ENCODE measurements at regions not wholly inside any gene's neighbourhood (a gene's known extent, or its start where the extent isn't known, plus 50 kb on each side); places are given as distances from the start of the nearest gene placed in this dataset.

GRCh38 chr5:38680094-38680825 is 123.8 kb upstream of the LIFR start:
- H4K8ac ChIP-seq (ENCODE audit: low read depth, low read length): no peak overlapping the region
- H3K4me2 ChIP-seq (ENCODE audit: insufficient read depth, low read length, poor library complexity, severe bottlenecking): no peak overlapping the region
- no CpG with 5 or more reads among the region's 5 CpGs for WGBS, 2 donors (ENCODE audit: extremely low coverage in 2 of 2, insufficient read length in 2 of 2, insufficient replicate concordance in 1 of 2)
- no peaks in the 10 kb centered on the region for H3K36me3 ChIP-seq (replicated peaks in 1 of 2; ENCODE audit: control insufficient read depth in 2 of 2, insufficient read depth in 2 of 2, low read length in 2 of 2)
- no peaks in the 10 kb centered on the region for H3K27me3 ChIP-seq (ENCODE audit: control insufficient read depth in 3 of 3, insufficient read depth in 3 of 3, low read depth in 1 of 3, low read length in 3 of 3)
- H2BK120ac ChIP-seq (ENCODE audit: low read depth, low read length): no peak overlapping the region
- DNase-seq (ENCODE audit: low spot score): no peak
- H3K27ac ChIP-seq (replicated peaks; ENCODE audit: low read length): no peak overlapping the region
- H3K79me1 ChIP-seq (ENCODE audit: low read depth, low read length): no peaks in the 10 kb centered on the region
- no peak overlapping the region for H4K91ac ChIP-seq (ENCODE audit: low read depth, low read length, poor library complexity)
- H3K23ac ChIP-seq (ENCODE audit: low read depth, low read length, poor library complexity): no peak overlapping the region
- no peak overlapping the region for H3K4ac ChIP-seq (ENCODE audit: low read length)
- H2AK5ac ChIP-seq (ENCODE audit: low read depth, low read length): no peak overlapping the region
- H3K9ac ChIP-seq (ENCODE audit: low read depth, low read length, poor library complexity): no peak overlapping the region
- no peak overlapping the region for H2BK15ac ChIP-seq (ENCODE audit: low read length)
- H3K9me3 ChIP-seq (replicated peaks in 1 of 2; ENCODE audit: control insufficient read depth in 2 of 2, insufficient read depth in 1 of 2, low read depth in 1 of 2, low read length in 2 of 2): no peaks in the 10 kb centered on the region
- peaks cover 0 to 4% of the 10 kb centered on the region in 2 donors for H3K4me1 ChIP-seq (ENCODE audit: control insufficient read depth in 2 of 2, insufficient read depth in 1 of 2, low read depth in 1 of 2, low read length in 2 of 2)
- no peak overlapping the region for H3K4me3 ChIP-seq (ENCODE audit: low read length in 2 of 2)
- H3K14ac ChIP-seq (ENCODE audit: low read length): no peak overlapping the region
- H2BK12ac ChIP-seq (ENCODE audit: low read length): no peak overlapping the region
- H2BK5ac ChIP-seq (ENCODE audit: low read length): no peak overlapping the region
- no peak overlapping the region for H2AFZ ChIP-seq (ENCODE audit: low read length)
- H3K18ac ChIP-seq (ENCODE audit: low read length): no peak overlapping the region

GRCh38 chr5:38681029-38681706 is 124.7 kb upstream of the LIFR start:
- Histone ChIP-seq H3K4me1 (ENCODE audit: control insufficient read depth in 2 of 2, insufficient read depth in 1 of 2, low read depth in 1 of 2, low read length in 2 of 2) (peaks cover 0 to 4% of the 10 kb centered on the region in 2 donors), H3K14ac (ENCODE audit: low read length) (no peak overlapping the region), H2BK120ac (ENCODE audit: low read depth, low read length) (no peak overlapping the region), H3K4me3 (ENCODE audit: low read length in 2 of 2) (no peak overlapping the region), H3K9ac (ENCODE audit: low read depth, low read length, poor library complexity) (no peak overlapping the region), H3K27me3 (ENCODE audit: control insufficient read depth in 3 of 3, insufficient read depth in 3 of 3, low read depth in 1 of 3, low read length in 3 of 3) (no peaks in the 10 kb centered on the region), H3K4me2 (ENCODE audit: insufficient read depth, low read length, poor library complexity, severe bottlenecking) (no peak overlapping the region), H3K18ac (ENCODE audit: low read length) (no peak overlapping the region), H3K23ac (ENCODE audit: low read depth, low read length, poor library complexity) (no peak overlapping the region), H2AK5ac (ENCODE audit: low read depth, low read length) (no peak overlapping the region), H2BK12ac (ENCODE audit: low read length) (no peak overlapping the region), H3K79me1 (ENCODE audit: low read depth, low read length) (no peaks in the 10 kb centered on the region), H3K27ac (replicated peaks; ENCODE audit: low read length) (no peak overlapping the region), H4K8ac (ENCODE audit: low read depth, low read length) (no peak overlapping the region), H3K9me3 (replicated peaks in 1 of 2; ENCODE audit: control insufficient read depth in 2 of 2, insufficient read depth in 1 of 2, low read depth in 1 of 2, low read length in 2 of 2) (peaks cover 0 to 2% of the 10 kb centered on the region in 2 donors), H2BK5ac (ENCODE audit: low read length) (no peak overlapping the region), H2AFZ (ENCODE audit: low read length) (no peak overlapping the region), H2BK15ac (ENCODE audit: low read length) (no peak overlapping the region), H3K36me3 (replicated peaks in 1 of 2; ENCODE audit: control insufficient read depth in 2 of 2, insufficient read depth in 2 of 2, low read length in 2 of 2) (no peaks in the 10 kb centered on the region), H4K91ac (ENCODE audit: low read depth, low read length, poor library complexity) (no peak overlapping the region), H3K4ac (ENCODE audit: low read length) (no peak overlapping the region)
- no CpG with 5 or more reads among the region's 3 CpGs for WGBS, 2 donors (ENCODE audit: extremely low coverage in 2 of 2, insufficient read length in 2 of 2, insufficient replicate concordance in 1 of 2)
- no peak for DNase-seq (ENCODE audit: low spot score)

GRCh38 chr5:38681966-38682365 is 125.5 kb upstream of the LIFR start:
- DNase-seq (ENCODE audit: low spot score): no peak
- Histone ChIP-seq H3K18ac (ENCODE audit: low read length) (no peak overlapping the region), H2AK5ac (ENCODE audit: low read depth, low read length) (no peak overlapping the region)

GRCh38 chr5:38686658-38687057 is 130.2 kb upstream of the LIFR start:
- peaks cover 0 to 2% of the 10 kb centered on the region in 2 donors for H3K9me3 ChIP-seq (replicated peaks in 1 of 2; ENCODE audit: control insufficient read depth in 2 of 2, insufficient read depth in 1 of 2, low read depth in 1 of 2, low read length in 2 of 2)
- no peak overlapping the region for H3K9ac ChIP-seq (ENCODE audit: low read depth, low read length, poor library complexity)
- WGBS, 2 donors (ENCODE audit: extremely low coverage in 2 of 2, insufficient read length in 2 of 2, insufficient replicate concordance in 1 of 2): no CpG with 5 or more reads among the region's 3 CpGs
- no peaks in the 10 kb centered on the region for H3K36me3 ChIP-seq (replicated peaks in 1 of 2; ENCODE audit: control insufficient read depth in 2 of 2, insufficient read depth in 2 of 2, low read length in 2 of 2)
- H3K79me1 ChIP-seq (ENCODE audit: low read depth, low read length): no peaks in the 10 kb centered on the region
- no peak overlapping the region for H3K23ac ChIP-seq (ENCODE audit: low read depth, low read length, poor library complexity)
- no peaks in the 10 kb centered on the region for H3K27me3 ChIP-seq (ENCODE audit: control insufficient read depth in 3 of 3, insufficient read depth in 3 of 3, low read depth in 1 of 3, low read length in 3 of 3)
- H4K8ac ChIP-seq (ENCODE audit: low read depth, low read length): no peak overlapping the region
- H3K18ac ChIP-seq (ENCODE audit: low read length): no peak overlapping the region
- no peak overlapping the region for H2BK5ac ChIP-seq (ENCODE audit: low read length)
- H2BK12ac ChIP-seq (ENCODE audit: low read length): no peak overlapping the region
- DNase-seq (ENCODE audit: low spot score): no peak
- H2BK15ac ChIP-seq (ENCODE audit: low read length): no peak overlapping the region
- H2AFZ ChIP-seq (ENCODE audit: low read length): peak overlapping the region; percentile 10
- no peak overlapping the region for H3K4me3 ChIP-seq (ENCODE audit: low read length in 2 of 2)
- no peak overlapping the region for H2AK5ac ChIP-seq (ENCODE audit: low read depth, low read length)
- H3K4me2 ChIP-seq (ENCODE audit: insufficient read depth, low read length, poor library complexity, severe bottlenecking): no peak overlapping the region
- H4K91ac ChIP-seq (ENCODE audit: low read depth, low read length, poor library complexity): no peak overlapping the region
- H2BK120ac ChIP-seq (ENCODE audit: low read depth, low read length): no peak overlapping the region
- H3K4ac ChIP-seq (ENCODE audit: low read length): no peak overlapping the region
- H3K14ac ChIP-seq (ENCODE audit: low read length): no peak overlapping the region
- peaks cover 0 to 5% of the 10 kb centered on the region in 2 donors for H3K4me1 ChIP-seq (ENCODE audit: control insufficient read depth in 2 of 2, insufficient read depth in 1 of 2, low read depth in 1 of 2, low read length in 2 of 2)
- H3K27ac ChIP-seq (replicated peaks; ENCODE audit: low read length): no peak overlapping the region

More at GRCh38 chr5:38681966-38682365, 125.5 kb upstream of the LIFR start:
- Histone ChIP-seq H3K4ac (ENCODE audit: low read length) (no peak overlapping the region), H3K4me2 (ENCODE audit: insufficient read depth, low read length, poor library complexity, severe bottlenecking) (no peak overlapping the region), H3K27ac (replicated peaks; ENCODE audit: low read length) (no peak overlapping the region), H3K27me3 (ENCODE audit: control insufficient read depth in 3 of 3, insufficient read depth in 3 of 3, low read depth in 1 of 3, low read length in 3 of 3) (no peaks in the 10 kb centered on the region), H3K79me1 (ENCODE audit: low read depth, low read length) (no peaks in the 10 kb centered on the region), H3K14ac (ENCODE audit: low read length) (no peak overlapping the region), H3K23ac (ENCODE audit: low read depth, low read length, poor library complexity) (no peak overlapping the region), H3K4me3 (ENCODE audit: low read length in 2 of 2) (no peak overlapping the region), H3K9ac (ENCODE audit: low read depth, low read length, poor library complexity) (no peak overlapping the region), H3K36me3 (replicated peaks in 1 of 2; ENCODE audit: control insufficient read depth in 2 of 2, insufficient read depth in 2 of 2, low read length in 2 of 2) (no peaks in the 10 kb centered on the region), H4K8ac (ENCODE audit: low read depth, low read length) (no peak overlapping the region), H2BK5ac (ENCODE audit: low read length) (no peak overlapping the region), H3K9me3 (replicated peaks in 1 of 2; ENCODE audit: control insufficient read depth in 2 of 2, insufficient read depth in 1 of 2, low read depth in 1 of 2, low read length in 2 of 2) (peaks cover 0 to 2% of the 10 kb centered on the region in 2 donors), H2BK12ac (ENCODE audit: low read length) (no peak overlapping the region), H4K91ac (ENCODE audit: low read depth, low read length, poor library complexity) (no peak overlapping the region), H3K4me1 (ENCODE audit: control insufficient read depth in 2 of 2, insufficient read depth in 1 of 2, low read depth in 1 of 2, low read length in 2 of 2) (peaks cover 0 to 4% of the 10 kb centered on the region in 2 donors), H2BK15ac (ENCODE audit: low read length) (no peak overlapping the region), H2AFZ (ENCODE audit: low read length) (no peak overlapping the region), H2BK120ac (ENCODE audit: low read depth, low read length) (no peak overlapping the region)
- no CpG with 5 or more reads among the region's 6 CpGs for WGBS, 2 donors (ENCODE audit: extremely low coverage in 2 of 2, insufficient read length in 2 of 2, insufficient replicate concordance in 1 of 2)

Data from neuronal stem cell (in vitro differentiated cells).